NCI-H748 treated with DMSO at 0.1 percent for 48 hours (cell line): ENCODE measurements at regions not wholly inside any gene's neighbourhood (a gene's known extent, or its start where the extent isn't known, plus 50 kb on each side); places are given as distances from the start of the nearest gene placed in this dataset.

ENCODE experiments used
- DNase-seq: peaks from one replicate; lab custom pipeline; 2025; lab: John Stamatoyannopoulos, UW

DNA sequence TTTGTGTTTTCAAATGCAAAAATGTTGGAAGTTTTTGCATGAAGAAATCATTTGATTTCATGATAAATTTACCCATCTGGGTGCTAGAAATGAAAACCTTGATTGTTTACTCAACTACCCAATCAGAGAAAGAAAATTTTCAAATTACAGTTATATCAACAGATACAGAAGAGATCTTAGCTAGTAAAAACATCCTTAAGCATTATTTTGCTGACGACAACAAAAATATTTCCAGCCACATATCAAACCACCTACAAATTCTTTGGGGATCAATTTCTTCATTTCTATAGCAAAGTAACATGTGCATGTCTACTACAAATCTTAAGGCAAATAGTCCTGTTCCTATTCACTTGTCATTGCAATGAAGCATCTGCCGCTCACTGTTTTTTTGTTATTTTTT, 530.3 kb downstream of the ZIC1 start:
- no peak for DNase-seq

- DNase-seq, result no peak
Measured at GRCh38 chr3:147939839-147940238, 530.7 kb downstream of the ZIC1 start.

DNA sequence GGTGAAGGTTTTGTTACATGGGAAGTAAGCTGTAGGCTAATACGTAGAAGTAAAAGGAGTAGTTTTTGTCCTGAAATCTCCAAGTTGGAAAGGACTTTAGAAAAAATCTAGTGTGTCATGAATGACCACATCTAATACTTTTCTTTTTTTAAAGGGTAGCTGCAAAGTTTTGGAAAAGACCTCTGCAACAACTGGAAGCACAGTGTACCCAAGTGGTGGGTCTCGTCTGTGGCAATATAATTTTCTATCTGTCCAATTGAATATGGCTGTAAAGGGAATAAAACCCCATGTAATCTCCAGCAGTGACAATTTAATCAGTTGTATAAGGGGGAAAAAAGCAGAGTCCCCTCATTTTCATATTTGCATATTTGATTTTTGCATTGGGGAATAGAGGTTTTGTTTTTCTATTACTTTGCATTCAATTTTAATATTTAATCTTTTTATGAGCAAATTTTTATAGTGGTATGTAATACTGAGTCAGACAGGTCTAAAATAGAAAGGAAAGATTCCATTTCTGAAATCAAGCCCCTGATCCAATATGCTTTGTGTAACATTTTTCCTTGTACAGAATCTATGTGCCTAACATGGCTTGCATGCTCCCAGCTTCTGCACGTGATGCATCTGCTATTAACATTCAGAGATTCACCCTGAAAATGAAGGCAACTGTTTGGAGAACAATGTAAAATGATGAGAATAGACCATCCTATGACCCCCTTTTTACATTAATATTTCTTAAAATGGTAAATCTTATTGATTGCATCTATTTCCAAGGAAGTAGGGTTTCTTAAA, 531.4 kb downstream of the ZIC1 start:
- no peak for DNase-seq

- no peak for DNase-seq
Measured at GRCh38 chr3:147941969-147942368, 532.8 kb downstream of the ZIC1 start.

DNA sequence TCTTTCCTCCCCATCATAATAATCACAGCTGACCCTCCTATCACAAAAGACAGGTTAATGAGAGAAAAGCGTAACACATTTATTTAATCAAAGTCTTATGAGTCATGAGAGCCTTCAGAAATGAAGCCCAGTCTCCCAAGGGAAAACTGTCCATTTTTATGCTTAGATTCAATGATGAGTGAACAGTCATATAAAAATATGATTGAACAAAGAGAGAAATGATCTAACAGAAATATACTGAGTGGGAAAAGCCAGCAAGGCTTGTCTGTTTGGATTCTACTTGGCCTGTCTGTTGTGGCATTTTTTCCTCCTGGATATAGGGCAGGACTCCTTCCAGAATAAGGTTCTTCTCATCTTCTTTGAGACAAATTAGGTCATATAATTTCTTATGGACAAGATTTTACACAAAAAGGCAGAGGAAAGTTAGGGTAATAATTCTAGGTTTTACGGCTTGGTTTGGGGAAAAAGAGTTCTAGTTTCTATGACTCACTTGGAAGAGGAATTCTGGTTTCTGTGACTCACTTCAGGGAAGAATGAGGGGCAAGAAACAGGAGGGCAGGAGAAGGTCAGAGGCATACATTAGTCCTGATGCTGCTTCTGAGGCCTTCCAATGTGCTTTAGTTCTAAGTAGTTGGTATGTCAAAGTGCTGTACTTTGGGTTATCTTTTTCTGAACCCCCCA, 534.2 kb downstream of the ZIC1 start:
- DNase-seq, result no peak

GRCh38 chr3:147945968-147946519, 536.9 kb downstream of the ZIC1 start:
- DNase-seq, result no peak

DNA sequence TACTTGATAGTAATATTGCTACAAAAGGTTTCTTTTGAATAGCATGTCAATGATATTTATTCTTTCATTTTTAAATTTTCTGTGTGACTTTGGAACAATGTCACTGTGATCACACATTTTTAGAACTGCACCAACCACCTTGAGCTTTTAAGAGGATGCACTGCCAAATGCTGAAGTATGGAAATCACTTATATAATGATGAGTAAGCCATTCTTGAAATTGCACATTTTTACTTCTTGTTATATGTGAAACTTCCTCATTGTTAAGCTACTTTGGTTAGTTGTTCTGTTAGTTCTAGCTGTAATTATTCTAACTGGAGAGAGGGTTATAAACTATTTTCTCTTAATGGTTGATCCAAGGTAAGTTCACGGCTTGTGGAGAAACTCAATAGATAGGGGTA, 547.5 kb downstream of the ZIC1 start:
- no peak for DNase-seq

GRCh38 chr3:147958754-147959153, 549.6 kb downstream of the ZIC1 start:
- DNase-seq, result no peak

DNA sequence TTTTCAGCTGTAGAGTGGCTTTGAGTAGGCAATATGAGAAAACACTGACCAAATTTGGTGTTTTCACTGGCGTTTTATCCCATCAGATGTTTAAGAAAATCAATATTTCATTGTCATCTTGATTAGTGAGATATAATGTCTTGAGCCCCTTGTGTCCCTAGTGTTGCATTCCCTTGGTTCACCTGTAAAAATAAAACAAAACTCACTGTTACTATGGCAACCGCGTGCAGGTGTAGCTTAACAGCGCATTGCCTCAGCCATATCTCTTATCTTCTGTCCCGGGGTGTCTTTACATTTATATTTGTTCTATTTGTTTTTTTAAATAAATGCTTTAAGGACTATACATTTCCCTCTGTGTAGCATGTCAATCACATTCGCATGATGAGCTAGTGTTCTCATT, 551.6 kb downstream of the ZIC1 start:
- DNase-seq, result no peak

GRCh38 chr3:147962408-147963164, 553.4 kb downstream of the ZIC1 start:
- DNase-seq, result no peak

DNA sequence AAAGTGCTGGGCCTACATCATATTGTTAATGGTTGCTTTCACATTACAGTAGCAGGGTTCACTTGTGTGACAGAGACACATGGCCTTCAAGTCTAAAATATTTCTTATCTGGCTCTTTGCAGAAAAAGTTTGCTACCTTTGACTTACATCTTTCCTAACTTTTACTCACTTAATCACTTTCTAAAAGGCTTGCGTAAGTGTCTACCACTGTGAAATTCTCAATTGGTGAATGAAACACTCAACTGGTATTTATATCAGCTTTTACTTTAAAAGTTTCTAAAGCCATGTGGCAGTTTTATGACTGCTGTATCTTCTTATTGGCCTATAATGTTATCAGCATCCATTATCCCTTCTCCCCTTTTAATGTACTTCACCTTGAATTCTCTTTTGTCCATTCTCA, 554.5 kb downstream of the ZIC1 start:
- DNase-seq, result no peak

DNA sequence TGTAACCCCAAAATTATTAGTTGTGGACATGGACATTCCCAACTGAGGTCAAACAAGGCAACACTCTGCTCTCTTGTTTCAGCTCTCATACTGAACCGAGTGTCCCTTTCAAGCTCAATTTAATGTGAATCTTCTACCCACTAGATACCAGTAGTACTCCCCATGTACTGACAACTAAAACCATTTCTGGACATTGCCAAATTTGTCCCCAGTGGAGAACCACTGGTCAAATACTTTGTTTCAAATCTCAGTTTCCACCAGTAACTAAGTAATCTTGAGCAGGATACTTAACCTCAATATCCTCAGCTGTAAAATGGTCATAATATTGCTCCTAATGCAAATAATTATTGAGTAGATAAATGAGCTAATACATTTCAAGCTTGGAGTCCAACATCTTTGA, 566.0 kb downstream of the ZIC1 start:
- DNase-seq, result no peak

DNA sequence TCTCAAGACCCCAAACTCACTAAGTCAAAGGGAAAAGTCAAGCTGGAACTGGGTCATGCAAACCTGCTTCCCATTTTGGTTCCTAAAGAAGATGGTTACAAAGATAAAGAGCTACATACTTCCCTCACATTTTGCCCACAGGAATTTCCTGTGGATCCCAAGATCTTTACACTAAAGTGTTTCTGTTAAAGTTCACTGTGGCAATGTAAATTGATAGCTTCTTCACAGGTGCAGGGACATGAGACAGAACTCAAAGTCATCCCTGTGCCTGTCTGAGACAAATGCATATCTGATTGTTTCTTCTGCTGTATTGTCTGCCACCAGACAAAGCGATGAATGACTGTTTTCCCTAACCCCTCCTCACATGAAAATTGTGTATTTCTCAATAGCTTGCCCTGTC, 567.8 kb downstream of the ZIC1 start:
- DNase-seq, result no peak

DNA sequence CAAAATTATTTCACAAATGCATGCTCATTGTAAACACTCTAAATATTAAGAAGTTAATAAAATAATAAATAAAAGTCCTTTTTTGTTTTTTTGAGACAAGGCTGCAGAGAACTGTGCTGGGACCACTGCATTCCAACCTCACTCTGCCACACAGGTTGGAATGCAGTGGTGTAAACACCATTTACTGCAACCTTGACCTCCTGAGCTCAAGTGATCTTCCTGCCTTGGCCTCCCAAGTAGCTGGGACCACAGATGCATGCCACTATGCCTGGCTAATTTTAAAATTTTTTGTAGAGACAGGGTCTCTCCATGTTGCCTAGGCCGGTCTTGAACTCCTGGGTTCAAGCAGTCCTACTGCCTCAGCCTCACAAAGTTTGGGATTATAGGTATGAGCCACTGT, 578.4 kb downstream of the ZIC1 start:
- no peak for DNase-seq

DNA sequence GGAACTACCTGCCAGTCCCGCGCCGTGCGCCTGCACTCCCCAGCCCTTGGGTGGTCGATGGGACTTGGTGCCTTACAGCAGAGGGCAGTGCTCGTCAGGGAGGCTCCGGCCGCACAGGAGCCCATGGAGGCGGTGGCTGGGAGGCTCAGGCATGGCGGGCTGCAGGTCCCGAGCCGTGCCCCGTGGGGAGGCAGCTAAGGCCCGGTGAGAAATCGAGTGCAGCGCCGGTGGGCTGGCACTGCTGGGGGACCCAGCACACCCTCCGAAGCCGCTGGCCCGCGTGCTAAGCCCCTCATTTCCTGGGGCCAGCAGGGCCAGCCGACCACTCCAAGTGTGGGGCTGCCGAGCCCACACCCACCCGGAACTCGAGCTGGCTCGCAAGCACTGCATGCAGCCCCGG, 580.2 kb downstream of the ZIC1 start:
- DNase-seq, result no peak

GRCh38 chr3:148002705-148003205, 593.6 kb downstream of the ZIC1 start:
- no peak for DNase-seq

DNA sequence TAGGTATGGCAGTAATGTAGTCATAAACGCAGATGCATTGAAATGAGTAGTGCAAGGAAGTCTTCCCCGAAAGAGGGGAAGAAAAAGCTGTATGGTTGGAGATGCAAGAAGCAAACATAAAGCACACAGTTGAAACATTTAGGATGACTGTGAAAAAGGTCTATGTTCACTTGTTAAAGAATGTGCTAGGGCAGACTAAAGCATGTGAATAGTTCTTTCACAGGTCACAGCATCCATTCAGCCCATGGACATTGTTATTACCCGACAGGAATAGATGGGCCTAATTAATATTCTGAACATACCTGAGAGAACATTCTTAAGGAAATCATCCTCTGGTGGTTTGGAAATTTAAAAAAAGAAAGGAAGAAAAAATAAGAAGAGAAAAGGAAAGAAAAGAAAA, 595.2 kb downstream of the ZIC1 start:
- no peak for DNase-seq

- DNase-seq, result no peak
Measured at GRCh38 chr3:148005456-148005855, 596.3 kb downstream of the ZIC1 start.

GRCh38 chr3:148006508-148006907, 597.3 kb downstream of the ZIC1 start:
- DNase-seq, result no peak

GRCh38 chr3:148008591-148008990, 599.4 kb downstream of the ZIC1 start:
- no peak for DNase-seq

DNA sequence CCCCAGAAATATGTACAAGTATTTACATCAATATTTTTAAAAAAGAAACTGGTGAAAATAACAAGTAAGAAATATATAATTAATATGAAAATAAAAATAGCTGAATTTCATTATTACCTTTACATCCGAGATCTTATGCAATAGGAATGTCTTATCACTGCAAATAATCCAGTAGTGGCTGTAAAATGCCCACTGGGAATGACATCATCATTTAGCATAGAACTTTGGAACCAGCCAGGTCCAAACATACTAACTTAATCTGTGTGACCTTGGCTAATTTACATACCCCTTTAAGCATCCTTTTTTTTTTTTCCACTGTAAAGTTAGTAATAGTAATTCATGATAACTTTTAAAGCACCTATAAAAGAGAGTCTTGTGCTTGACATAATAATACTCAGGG, 611.7 kb downstream of the ZIC1 start:
- DNase-seq, result no peak

- DNase-seq, result no peak
Measured at GRCh38 chr3:148021381-148021780, 612.2 kb downstream of the ZIC1 start.

DNA sequence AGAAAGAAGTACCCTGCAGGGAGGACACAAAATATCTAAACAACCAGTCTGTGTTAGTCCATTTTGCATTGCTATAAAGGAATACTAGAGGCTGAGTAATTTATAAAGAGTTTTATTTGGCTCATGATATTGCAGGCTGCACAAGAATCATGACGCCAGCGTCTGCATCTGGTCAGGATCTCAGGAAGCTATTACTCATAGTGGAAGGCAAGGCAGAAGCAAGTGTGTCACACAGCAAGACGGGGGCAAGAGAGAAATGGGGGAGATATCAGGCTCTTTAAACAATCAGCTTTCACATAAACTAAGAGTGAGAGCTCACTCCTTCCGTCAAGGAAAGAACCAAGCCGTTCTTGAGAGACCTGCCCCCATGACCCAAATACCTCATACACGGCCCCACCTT, 614.8 kb downstream of the ZIC1 start:
- no peak for DNase-seq
